Neuron (in vitro differentiated cells): ENCODE measurements at regions not wholly inside any gene's neighbourhood (a gene's known extent, or its start where the extent isn't known, plus 50 kb on each side); places are given as distances from the start of the nearest gene placed in this dataset.

Experiments
- H2AFZ ChIP-seq: one replicate; pipeline ENCODE4 v1.6.1; 2013; ENCODE audit warnings: low read depth, mild to moderate bottlenecking, inconsistent platforms, low read length, moderate library complexity
- H3K27me3 ChIP-seq: one replicate; pipeline ENCODE4 v1.6.1; 2013; ENCODE audit warnings: low read length; ENCODE audit not compliant: insufficient read depth
- H3K36me3 ChIP-seq: one replicate; pipeline ENCODE4 v1.6.1; 2013; ENCODE audit warnings: low read length; ENCODE audit not compliant: insufficient read depth
- H3K4me1 ChIP-seq: one replicate; pipeline ENCODE4 v1.6.1; 2013; ENCODE audit warnings: low read length; ENCODE audit not compliant: insufficient read depth
- H3K4me3 ChIP-seq: 2 replicates; pipeline ENCODE4 v1.5.1; 2013; ENCODE audit warnings: mild to moderate bottlenecking, low read length, moderate library complexity
- H3K9me3 ChIP-seq: one replicate; pipeline ENCODE4 v1.6.1; 2013; ENCODE audit warnings: low read length

GRCh38 chr4:175253184-175253902, 335.2 kb downstream of the ADAM29 start:
- no peaks in the 10 kb centered on the region for H3K4me1 ChIP-seq
- H3K9me3 ChIP-seq: no peaks in the 10 kb centered on the region
- no peaks in the 10 kb centered on the region for H3K27me3 ChIP-seq
- no peaks in the 10 kb centered on the region for H3K36me3 ChIP-seq
- no peak overlapping the region for H2AFZ ChIP-seq
- H3K4me3 ChIP-seq: no peak overlapping the region

- H3K9me3 ChIP-seq: no peaks in the 10 kb centered on the region
These were observed 345.4 kb downstream of the ADAM29 start for GRCh38 chr4:175263537-175263936.

GRCh38 chr4:175271010-175271630, 353.0 kb downstream of the ADAM29 start:
- Histone ChIP-seq H3K4me1 (no peaks in the 10 kb centered on the region), H2AFZ (no peak overlapping the region), H3K9me3 (no peaks in the 10 kb centered on the region), H3K27me3 (no peaks in the 10 kb centered on the region), H3K36me3 (no peaks in the 10 kb centered on the region), H3K4me3 (no peak overlapping the region)

More at GRCh38 chr4:175263537-175263936, 345.4 kb downstream of the ADAM29 start:
- H3K4me1 ChIP-seq: no peaks in the 10 kb centered on the region
- H3K27me3 ChIP-seq: no peaks in the 10 kb centered on the region
- no peaks in the 10 kb centered on the region for H3K36me3 ChIP-seq
- no peak overlapping the region for H3K4me3 ChIP-seq
- H2AFZ ChIP-seq: no peak overlapping the region

- Histone ChIP-seq H3K4me3 (no peak overlapping the region), H3K27me3 (no peaks in the 10 kb centered on the region), H2AFZ (no peak overlapping the region), H3K36me3 (no peaks in the 10 kb centered on the region), H3K4me1 (no peaks in the 10 kb centered on the region), H3K9me3 (no peaks in the 10 kb centered on the region)
These were observed 356.0 kb downstream of the ADAM29 start for GRCh38 chr4:175273995-175274753.

GRCh38 chr4:175277816-175278215, 359.7 kb downstream of the ADAM29 start:
- Histone ChIP-seq H3K4me1 (no peaks in the 10 kb centered on the region), H3K9me3 (no peaks in the 10 kb centered on the region), H3K36me3 (no peaks in the 10 kb centered on the region), H3K27me3 (no peaks in the 10 kb centered on the region), H2AFZ (no peak overlapping the region), H3K4me3 (no peak overlapping the region)

- no peak overlapping the region for H3K4me3 ChIP-seq
- H3K27me3 ChIP-seq: no peaks in the 10 kb centered on the region
- no peak overlapping the region for H2AFZ ChIP-seq
- H3K36me3 ChIP-seq: no peaks in the 10 kb centered on the region
- H3K4me1 ChIP-seq: no peaks in the 10 kb centered on the region
- H3K9me3 ChIP-seq: no peaks in the 10 kb centered on the region
These were observed 362.0 kb downstream of the ADAM29 start for GRCh38 chr4:175280153-175280552.

GRCh38 chr4:175281894-175282293, 363.7 kb downstream of the ADAM29 start:
- Histone ChIP-seq H3K36me3 (no peaks in the 10 kb centered on the region), H3K9me3 (no peaks in the 10 kb centered on the region), H3K4me1 (no peaks in the 10 kb centered on the region), H3K4me3 (no peak overlapping the region), H2AFZ (no peak overlapping the region), H3K27me3 (no peaks in the 10 kb centered on the region)

GRCh38 chr4:175282407-175282806, 364.2 kb downstream of the ADAM29 start:
- Histone ChIP-seq H3K9me3 (no peaks in the 10 kb centered on the region), H3K36me3 (no peaks in the 10 kb centered on the region), H3K4me3 (no peak overlapping the region), H3K27me3 (no peaks in the 10 kb centered on the region), H2AFZ (no peak overlapping the region), H3K4me1 (no peaks in the 10 kb centered on the region)

- Histone ChIP-seq H3K27me3 (no peaks in the 10 kb centered on the region), H2AFZ (no peak overlapping the region), H3K4me1 (no peaks in the 10 kb centered on the region), H3K9me3 (no peaks in the 10 kb centered on the region), H3K36me3 (no peaks in the 10 kb centered on the region), H3K4me3 (no peak overlapping the region)
These were observed 372.2 kb downstream of the ADAM29 start for GRCh38 chr4:175290401-175290800.

GRCh38 chr4:175297965-175298565, 379.9 kb downstream of the ADAM29 start:
- no peaks in the 10 kb centered on the region for H3K4me1 ChIP-seq
- no peaks in the 10 kb centered on the region for H3K9me3 ChIP-seq
- H2AFZ ChIP-seq: no peak overlapping the region
- no peak overlapping the region for H3K4me3 ChIP-seq
- H3K27me3 ChIP-seq: no peaks in the 10 kb centered on the region
- no peaks in the 10 kb centered on the region for H3K36me3 ChIP-seq

- no peak overlapping the region for H3K4me3 ChIP-seq
These were observed 388.3 kb downstream of the ADAM29 start for GRCh38 chr4:175306436-175306835.

GRCh38 chr4:175307326-175307725, 389.2 kb downstream of the ADAM29 start:
- Histone ChIP-seq H3K4me3 (no peak overlapping the region), H2AFZ (no peak overlapping the region), H3K36me3 (no peaks in the 10 kb centered on the region), H3K27me3 (no peaks in the 10 kb centered on the region), H3K9me3 (no peaks in the 10 kb centered on the region), H3K4me1 (peaks cover 10% of the 10 kb centered on the region)

More at GRCh38 chr4:175306436-175306835, 388.3 kb downstream of the ADAM29 start:
- Histone ChIP-seq H3K36me3 (no peaks in the 10 kb centered on the region), H3K27me3 (no peaks in the 10 kb centered on the region), H3K4me1 (peaks cover 10% of the 10 kb centered on the region), H3K9me3 (no peaks in the 10 kb centered on the region), H2AFZ (no peak overlapping the region)

- Histone ChIP-seq H3K9me3 (no peaks in the 10 kb centered on the region), H3K4me3 (no peak overlapping the region), H3K36me3 (no peaks in the 10 kb centered on the region), H3K27me3 (no peaks in the 10 kb centered on the region), H3K4me1 (peaks cover 10% of the 10 kb centered on the region), H2AFZ (peak overlapping the region; percentile 77)
These were observed 390.1 kb downstream of the ADAM29 start for GRCh38 chr4:175308236-175308635.
